ENCODE measurements at regions not wholly inside any gene's neighbourhood (a gene's known extent, or its start where the extent isn't known, plus 50 kb on each side); places are given as distances from the start of the nearest gene placed in this dataset.

DNA sequence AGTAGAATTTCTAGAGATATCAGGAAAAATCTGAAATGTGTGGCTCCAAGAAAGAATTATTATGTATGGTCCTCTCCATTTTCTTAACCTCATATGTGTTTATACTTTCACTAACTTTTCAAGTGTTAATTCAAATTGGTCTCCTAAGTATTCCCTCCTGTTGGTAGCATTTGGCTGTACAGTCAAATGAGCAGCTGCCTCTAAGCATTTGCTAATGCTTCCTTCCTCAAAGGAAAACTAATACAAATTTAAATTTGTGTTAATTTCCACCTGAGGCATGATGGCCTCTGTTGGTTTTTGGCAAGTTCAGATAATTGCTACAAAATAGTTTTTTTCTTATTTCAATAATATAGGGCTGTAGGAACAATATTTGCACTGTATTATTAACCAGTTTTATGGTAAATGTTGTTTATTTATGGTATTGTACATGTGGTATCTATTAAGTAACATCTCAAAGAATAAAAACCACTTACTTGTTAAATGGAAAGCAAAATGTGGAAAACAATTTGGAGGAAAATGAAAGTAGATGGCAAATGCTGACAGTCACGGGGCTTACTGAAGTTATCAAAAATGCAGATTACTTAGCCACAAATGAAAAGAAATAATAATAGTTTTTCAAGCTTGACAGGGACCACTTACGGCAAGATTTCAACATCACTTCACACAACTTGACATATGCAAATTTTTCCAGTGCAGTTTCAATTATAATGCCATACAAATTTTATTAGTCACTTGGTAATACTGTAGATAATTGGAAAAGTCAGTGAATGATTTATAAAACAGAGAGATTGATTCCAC, 299.3 kb upstream of the MEOX2 start:
- TF ChIP-seq, protein P1, sequence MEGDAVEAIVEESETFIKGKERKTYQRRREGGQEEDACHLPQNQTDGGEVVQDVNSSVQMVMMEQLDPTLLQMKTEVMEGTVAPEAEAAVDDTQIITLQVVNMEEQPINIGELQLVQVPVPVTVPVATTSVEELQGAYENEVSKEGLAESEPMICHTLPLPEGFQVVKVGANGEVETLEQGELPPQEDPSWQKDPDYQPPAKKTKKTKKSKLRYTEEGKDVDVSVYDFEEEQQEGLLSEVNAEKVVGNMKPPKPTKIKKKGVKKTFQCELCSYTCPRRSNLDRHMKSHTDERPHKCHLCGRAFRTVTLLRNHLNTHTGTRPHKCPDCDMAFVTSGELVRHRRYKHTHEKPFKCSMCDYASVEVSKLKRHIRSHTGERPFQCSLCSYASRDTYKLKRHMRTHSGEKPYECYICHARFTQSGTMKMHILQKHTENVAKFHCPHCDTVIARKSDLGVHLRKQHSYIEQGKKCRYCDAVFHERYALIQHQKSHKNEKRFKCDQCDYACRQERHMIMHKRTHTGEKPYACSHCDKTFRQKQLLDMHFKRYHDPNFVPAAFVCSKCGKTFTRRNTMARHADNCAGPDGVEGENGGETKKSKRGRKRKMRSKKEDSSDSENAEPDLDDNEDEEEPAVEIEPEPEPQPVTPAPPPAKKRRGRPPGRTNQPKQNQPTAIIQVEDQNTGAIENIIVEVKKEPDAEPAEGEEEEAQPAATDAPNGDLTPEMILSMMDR (IDR thresholded peaks at IDR 0.05) = no peak
- TF ChIP-seq POLR2AphosphoS5 (IDR thresholded peaks at IDR 0.05; ENCODE audit: low read depth, low read length) (no peak), TCF7L2 (IDR thresholded peaks at IDR 0.05; ENCODE audit: low read depth, low read length) (no peak), SIN3A (IDR thresholded peaks at IDR 0.05; ENCODE audit: borderline replicate concordance, insufficient read depth, low read depth, low read length) (no peak)
- TF ChIP-seq, protein P2, sequence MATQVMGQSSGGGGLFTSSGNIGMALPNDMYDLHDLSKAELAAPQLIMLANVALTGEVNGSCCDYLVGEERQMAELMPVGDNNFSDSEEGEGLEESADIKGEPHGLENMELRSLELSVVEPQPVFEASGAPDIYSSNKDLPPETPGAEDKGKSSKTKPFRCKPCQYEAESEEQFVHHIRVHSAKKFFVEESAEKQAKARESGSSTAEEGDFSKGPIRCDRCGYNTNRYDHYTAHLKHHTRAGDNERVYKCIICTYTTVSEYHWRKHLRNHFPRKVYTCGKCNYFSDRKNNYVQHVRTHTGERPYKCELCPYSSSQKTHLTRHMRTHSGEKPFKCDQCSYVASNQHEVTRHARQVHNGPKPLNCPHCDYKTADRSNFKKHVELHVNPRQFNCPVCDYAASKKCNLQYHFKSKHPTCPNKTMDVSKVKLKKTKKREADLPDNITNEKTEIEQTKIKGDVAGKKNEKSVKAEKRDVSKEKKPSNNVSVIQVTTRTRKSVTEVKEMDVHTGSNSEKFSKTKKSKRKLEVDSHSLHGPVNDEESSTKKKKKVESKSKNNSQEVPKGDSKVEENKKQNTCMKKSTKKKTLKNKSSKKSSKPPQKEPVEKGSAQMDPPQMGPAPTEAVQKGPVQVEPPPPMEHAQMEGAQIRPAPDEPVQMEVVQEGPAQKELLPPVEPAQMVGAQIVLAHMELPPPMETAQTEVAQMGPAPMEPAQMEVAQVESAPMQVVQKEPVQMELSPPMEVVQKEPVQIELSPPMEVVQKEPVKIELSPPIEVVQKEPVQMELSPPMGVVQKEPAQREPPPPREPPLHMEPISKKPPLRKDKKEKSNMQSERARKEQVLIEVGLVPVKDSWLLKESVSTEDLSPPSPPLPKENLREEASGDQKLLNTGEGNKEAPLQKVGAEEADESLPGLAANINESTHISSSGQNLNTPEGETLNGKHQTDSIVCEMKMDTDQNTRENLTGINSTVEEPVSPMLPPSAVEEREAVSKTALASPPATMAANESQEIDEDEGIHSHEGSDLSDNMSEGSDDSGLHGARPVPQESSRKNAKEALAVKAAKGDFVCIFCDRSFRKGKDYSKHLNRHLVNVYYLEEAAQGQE (IDR thresholded peaks at IDR 0.05; ENCODE audit: insufficient read depth in 1 of 2, low read depth in 2 of 2, low read length in 1 of 2) = no peak

Data from Panc1 (cell line).